Effector memory CD8-positive, alpha-beta T cell (primary cell): ENCODE measurements at regions not wholly inside any gene's neighbourhood (a gene's known extent, or its start where the extent isn't known, plus 50 kb on each side); places are given as distances from the start of the nearest gene placed in this dataset.

ENCODE experiments used
- ATAC-seq: fragments of 150-1000 bp; cut with Tn5 transposase; replicated peaks from 2 replicates; pipeline ENCODE4 v1.10.0; 2021; ENCODE audit warnings: mild to moderate bottlenecking, moderate library complexity
- DNase-seq, 3 experiments: peaks; one replicate each; pipeline ENCODE4 v3.0.0; 2021
- H3K27ac Mint-ChIP-seq, 2 donors: one replicate each; pipeline ENCODE4 v1.8.0; 2022; ENCODE audit warnings: mild to moderate bottlenecking in 2 of 2, mixed read lengths in 2 of 2, moderate library complexity in 2 of 2
- H3K27me3 Mint-ChIP-seq, 2 donors: one replicate each; pipeline ENCODE4 v1.8.0; 2022; ENCODE audit warnings: mixed read lengths in 2 of 2
- H3K36me3 Mint-ChIP-seq: one replicate; pipeline ENCODE4 v1.8.0; 2022; ENCODE audit warnings: mild to moderate bottlenecking, moderate library complexity, mixed read lengths; ENCODE audit not compliant: insufficient read depth
- H3K4me1 Mint-ChIP-seq, 2 donors: one replicate each; pipeline ENCODE4 v1.8.0; 2022; ENCODE audit warnings: low read depth in 2 of 2, mixed read lengths in 2 of 2
- H3K4me3 Mint-ChIP-seq, 2 donors: one replicate each; pipeline ENCODE4 v1.8.0; 2022; ENCODE audit warnings: mild to moderate bottlenecking in 2 of 2, mixed read lengths in 2 of 2, moderate library complexity in 2 of 2
- H3K9me3 Mint-ChIP-seq, 2 donors: one replicate each; pipeline ENCODE4 v1.8.0; 2022; ENCODE audit warnings: mixed read lengths in 2 of 2

DNA sequence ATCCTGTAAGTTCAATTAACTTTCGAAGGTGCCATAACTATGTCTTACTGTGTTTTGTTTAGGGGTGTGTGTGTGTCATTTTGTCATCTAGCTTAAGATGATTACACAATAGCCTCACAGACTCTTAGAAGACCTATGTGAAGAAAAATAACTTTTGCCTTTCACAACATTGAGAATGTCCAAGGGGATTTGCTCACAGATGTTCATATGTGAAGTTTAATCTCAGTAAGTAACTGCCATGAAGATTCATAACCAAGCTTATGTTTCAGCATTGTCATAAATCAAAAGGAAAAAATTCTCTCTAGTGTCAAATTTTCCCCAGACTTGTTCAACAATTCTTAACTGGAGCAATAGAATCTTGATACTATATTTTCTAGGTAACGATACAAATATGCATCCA, 226.1 kb upstream of the PRKD1 start:
- Mint-ChIP-seq H3K4me3 (no peak overlapping the region), H3K36me3 (no peaks in the 10 kb centered on the region)

DNA sequence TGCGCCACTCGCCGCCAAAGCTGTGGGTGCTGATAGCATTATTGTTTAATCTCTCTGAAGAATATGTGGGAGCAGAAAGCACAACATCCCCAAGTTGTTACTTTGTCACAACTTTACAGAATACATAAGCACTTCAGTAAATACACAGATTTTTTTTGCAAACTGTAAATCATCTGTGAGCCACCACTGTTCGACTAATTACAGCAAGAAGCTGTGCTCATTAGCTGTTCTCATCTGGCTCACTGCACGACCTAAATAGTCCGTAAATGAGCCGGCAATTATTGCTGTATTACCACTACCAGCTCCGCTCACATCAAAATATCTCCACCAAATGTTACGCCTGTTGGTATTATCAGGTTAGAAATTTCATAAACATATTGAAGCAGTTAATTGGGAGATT, 228.9 kb upstream of the PRKD1 start:
- ATAC-seq (no peak), DNase-seq (no peak)
- Mint-ChIP-seq H3K4me1 (no peaks in the 10 kb centered on the region), H3K27me3 (no peaks in the 10 kb centered on the region), H3K9me3 (no peaks in the 10 kb centered on the region), H3K36me3 (no peaks in the 10 kb centered on the region), H3K4me3 (no peak overlapping the region), H3K27ac (no peak overlapping the region)

More for the DNA sequence above, 226.1 kb upstream of the PRKD1 start:
- ATAC-seq, result no peak
- Mint-ChIP-seq H3K27me3 (no peaks in the 10 kb centered on the region), H3K4me1 (no peaks in the 10 kb centered on the region), H3K9me3 (no peaks in the 10 kb centered on the region), H3K27ac (no peak overlapping the region)
- DNase-seq, result no peak

DNA sequence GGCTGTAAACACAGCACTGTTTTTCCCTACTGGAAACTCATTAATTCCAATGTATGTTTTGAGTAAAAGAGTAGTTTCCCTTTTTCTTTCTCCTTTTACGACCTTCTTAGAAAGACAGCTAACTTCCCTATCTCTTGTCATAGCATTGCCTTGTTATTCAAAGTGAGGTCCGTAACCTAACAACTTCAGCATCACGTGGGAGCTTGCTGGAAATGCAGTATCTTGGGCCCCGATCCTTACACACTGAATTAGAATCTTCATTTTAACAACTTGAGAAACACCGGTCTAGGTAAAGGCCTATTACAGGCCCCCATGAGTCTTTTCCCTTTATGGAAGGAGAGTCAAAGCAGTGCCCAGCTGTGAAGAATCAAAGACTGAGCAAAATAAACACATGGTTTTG, 230.7 kb upstream of the PRKD1 start:
- DNase-seq (no peak), ATAC-seq (no peak)
- Mint-ChIP-seq H3K4me1 (no peaks in the 10 kb centered on the region), H3K27me3 (no peaks in the 10 kb centered on the region), H3K4me3 (no peak overlapping the region), H3K27ac (no peak overlapping the region), H3K36me3 (no peaks in the 10 kb centered on the region), H3K9me3 (peaks cover under 1 to 4% of the 10 kb centered on the region in 2 donors)

DNA sequence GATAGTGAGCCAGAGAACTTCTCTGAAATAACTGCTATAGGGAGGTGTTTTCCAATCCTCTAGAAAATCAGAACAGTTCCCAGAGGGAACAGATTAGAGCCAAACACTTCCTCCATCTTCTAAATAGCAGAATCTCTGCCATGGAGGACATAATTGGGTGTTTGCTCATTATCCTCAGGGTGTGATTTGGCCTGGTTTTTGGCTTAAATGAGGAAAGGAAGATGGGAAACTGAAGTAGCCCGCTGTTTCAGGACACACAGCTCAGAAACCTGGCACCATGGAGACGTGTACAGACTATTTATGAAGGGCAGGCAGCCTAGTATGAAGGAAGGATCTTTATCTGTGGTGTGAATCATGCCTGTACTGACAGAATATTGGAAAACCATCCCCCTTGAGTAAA, 231.7 kb upstream of the PRKD1 start:
- ATAC-seq (no peak), DNase-seq (no peak)
- Mint-ChIP-seq H3K36me3 (no peaks in the 10 kb centered on the region), H3K27ac (no peak overlapping the region), H3K9me3 (peaks cover 2 to 8% of the 10 kb centered on the region in 2 donors), H3K27me3 (no peaks in the 10 kb centered on the region), H3K4me3 (no peak overlapping the region), H3K4me1 (no peaks in the 10 kb centered on the region)

DNA sequence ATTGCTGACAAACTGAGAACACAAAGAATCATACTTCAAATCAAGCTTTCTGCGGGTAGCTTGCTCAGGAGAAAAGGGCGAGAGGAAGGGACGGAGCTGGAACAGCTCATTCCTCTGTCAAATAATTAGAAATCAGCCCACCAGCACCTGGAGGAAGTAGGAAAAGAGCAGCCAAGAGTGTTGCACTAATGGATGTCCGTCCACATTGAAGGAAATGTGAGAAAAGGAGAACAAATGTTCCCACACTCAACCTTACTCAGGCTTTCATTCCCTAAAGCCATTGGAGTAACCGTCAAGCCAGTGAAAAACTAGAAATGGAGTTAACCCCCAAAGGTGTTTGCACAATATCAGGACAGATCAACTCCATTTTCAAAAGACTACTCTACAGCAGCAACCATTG, 233.0 kb upstream of the PRKD1 start:
- Mint-ChIP-seq H3K9me3 (peaks cover 3 to 8% of the 10 kb centered on the region in 2 donors), H3K27me3 (no peaks in the 10 kb centered on the region), H3K4me1 (no peaks in the 10 kb centered on the region), H3K4me3 (no peak overlapping the region), H3K27ac (no peak overlapping the region), H3K36me3 (no peaks in the 10 kb centered on the region)
- ATAC-seq (no peak), DNase-seq (no peak)

DNA sequence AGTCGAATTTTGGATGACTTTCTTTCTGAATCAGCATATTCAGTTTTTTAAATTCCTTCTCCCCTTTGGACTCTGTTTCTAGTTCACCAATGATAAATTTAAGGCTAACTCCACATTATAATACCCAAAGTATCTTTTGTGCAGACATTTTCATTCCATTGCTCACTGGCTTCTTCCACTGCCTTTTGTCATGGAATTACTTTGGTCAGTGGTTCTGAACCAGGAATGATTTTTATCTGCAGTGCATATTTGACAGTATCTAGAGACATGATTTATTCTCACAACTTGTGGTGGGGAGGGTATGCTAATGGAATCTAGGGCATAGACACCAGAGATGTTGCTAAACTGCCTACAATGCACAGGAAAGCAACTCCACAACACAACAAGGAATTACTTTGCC, 234.4 kb upstream of the PRKD1 start:
- Mint-ChIP-seq H3K27ac (no peak overlapping the region), H3K27me3 (no peaks in the 10 kb centered on the region), H3K4me1 (no peaks in the 10 kb centered on the region), H3K4me3 (no peak overlapping the region), H3K36me3 (no peaks in the 10 kb centered on the region), H3K9me3 (peaks cover 3 to 8% of the 10 kb centered on the region in 2 donors)
- no peak for DNase-seq
- no peak for ATAC-seq

DNA sequence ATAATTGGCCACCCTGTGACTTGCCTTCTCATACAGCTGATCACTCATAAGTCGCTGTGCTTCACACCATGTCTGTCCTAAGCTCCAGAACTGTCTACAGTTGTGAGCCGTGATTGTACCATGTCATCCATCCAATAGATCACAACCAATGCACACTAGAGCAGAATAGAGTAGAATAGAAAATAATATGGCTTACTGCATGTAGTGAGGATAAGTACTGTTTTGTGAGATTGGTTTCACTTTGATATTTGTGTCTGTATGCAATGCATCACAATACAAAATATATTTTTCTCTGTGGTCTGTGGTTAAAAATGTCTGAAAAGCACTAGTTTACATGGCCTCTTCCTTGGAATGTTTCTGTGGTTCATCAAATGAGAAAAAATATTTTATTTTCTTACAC, 237.6 kb upstream of the PRKD1 start:
- no peak overlapping the region for H3K4me3 Mint-ChIP-seq
- no peak for DNase-seq
- no peak for ATAC-seq
- no peaks in the 10 kb centered on the region for H3K4me1 Mint-ChIP-seq
- H3K27me3 Mint-ChIP-seq, result no peaks in the 10 kb centered on the region
- no peaks in the 10 kb centered on the region for H3K36me3 Mint-ChIP-seq
- peaks cover 11 to 27% of the 10 kb centered on the region in 2 donors for H3K9me3 Mint-ChIP-seq
- no peak overlapping the region for H3K27ac Mint-ChIP-seq

DNA sequence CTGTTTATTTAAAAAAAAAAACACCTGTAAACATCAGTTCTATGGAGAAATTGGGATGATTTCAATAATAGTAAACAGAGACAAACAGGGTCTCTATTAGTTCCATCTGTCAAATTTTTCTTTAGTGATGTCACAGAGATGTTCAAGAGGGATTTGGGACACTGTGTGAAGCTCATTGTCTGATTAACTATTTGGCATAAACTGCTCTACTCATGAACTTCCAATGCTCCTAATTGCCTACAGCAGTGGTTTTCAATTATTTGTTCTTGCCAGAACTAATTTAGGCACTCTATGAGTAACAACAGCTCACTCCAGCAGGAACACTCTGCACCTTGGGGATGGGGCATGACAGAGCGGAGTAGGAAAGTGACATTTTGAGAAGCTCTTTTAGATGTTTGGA, 250.1 kb upstream of the PRKD1 start:
- no peak overlapping the region for H3K4me3 Mint-ChIP-seq
- DNase-seq, result no peak
- H3K27ac Mint-ChIP-seq, result no peak overlapping the region
- H3K9me3 Mint-ChIP-seq, result peaks cover 8 to 23% of the 10 kb centered on the region in 2 donors
- ATAC-seq, result no peak
- no peaks in the 10 kb centered on the region for H3K4me1 Mint-ChIP-seq
- H3K36me3 Mint-ChIP-seq, result no peaks in the 10 kb centered on the region
- H3K27me3 Mint-ChIP-seq, result no peaks in the 10 kb centered on the region

DNA sequence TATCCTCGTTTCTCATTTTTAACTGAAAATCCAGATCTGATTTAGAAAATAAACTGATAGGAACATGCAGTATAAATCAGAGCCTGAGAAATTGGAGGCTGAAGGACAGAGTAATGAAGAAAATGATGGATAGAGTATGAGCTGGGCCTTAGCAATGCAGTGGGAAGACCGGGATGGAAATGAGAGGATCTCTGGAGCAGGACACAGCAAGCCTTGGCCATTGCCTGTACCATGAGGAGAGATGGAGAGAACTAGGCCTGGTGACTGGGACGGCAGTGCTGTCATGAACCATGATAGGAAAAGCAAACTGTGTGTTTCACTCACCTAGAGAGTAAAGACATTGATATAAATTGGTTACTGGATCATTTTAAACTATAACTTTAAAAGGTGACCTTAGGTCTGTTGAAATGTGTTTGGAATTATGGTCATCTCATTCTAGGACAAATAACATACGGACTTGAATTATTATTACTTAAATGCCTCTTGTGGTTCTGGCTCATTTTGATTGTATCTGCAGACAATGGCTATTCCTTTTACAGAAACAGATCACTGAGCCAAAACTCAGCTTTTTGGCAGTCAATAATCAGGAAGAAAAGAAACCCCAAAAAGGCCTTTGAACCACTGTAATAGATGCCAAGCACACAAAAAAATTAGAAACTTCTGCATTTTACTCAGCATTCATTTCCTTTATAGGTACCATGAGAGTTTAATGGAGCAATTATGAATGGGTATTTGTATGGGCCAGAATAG, 251.9 kb upstream of the PRKD1 start:
- ATAC-seq (no peak), DNase-seq (no peak)
- Mint-ChIP-seq H3K27me3 (no peaks in the 10 kb centered on the region), H3K4me3 (no peak overlapping the region), H3K27ac (no peak overlapping the region), H3K4me1 (no peaks in the 10 kb centered on the region), H3K9me3 (peaks cover 8 to 23% of the 10 kb centered on the region in 2 donors), H3K36me3 (no peaks in the 10 kb centered on the region)

DNA sequence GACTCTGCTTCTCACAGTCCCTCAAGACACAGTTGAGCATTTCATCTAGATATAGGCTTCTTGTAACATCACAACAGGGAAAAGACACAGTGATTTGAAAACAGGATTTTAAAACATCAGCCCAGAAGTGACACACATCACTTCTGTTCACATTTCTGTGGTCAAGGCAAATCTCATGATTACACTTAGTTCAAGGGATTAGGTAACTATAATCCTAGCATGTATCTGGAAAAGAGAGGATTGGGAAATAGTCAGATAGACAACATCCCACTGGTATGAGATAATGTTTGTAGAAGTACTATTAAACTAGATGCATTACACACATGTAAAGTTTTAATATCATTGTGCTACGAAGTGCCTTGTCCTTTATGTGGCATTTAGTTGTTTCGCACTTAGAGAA, 252.6 kb upstream of the PRKD1 start:
- Mint-ChIP-seq H3K36me3 (no peaks in the 10 kb centered on the region), H3K9me3 (peaks cover 8 to 23% of the 10 kb centered on the region in 2 donors), H3K4me1 (no peaks in the 10 kb centered on the region), H3K27me3 (no peaks in the 10 kb centered on the region), H3K27ac (no peak overlapping the region), H3K4me3 (no peak overlapping the region)
- DNase-seq, result no peak
- ATAC-seq, result no peak

DNA sequence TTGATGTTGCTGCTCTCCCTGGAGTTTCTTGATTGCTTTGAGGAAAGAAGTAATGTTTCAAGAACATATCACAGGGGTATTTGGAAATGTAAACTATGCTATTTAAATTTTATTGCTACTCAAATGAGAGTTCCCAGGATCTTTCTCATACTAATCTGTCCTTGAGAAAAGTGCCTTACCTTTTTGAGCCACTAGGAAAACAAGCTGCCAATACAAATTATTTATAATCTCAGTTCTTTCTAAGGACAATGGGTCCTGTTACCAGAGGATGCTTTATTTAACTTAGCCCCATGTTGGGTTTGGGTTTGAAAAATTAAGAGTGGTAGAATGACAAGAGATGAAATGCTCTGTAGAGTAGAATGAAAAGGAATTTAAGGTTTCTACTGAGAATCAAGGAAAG, 258.2 kb upstream of the PRKD1 start:
- no peak overlapping the region for H3K4me3 Mint-ChIP-seq
- ATAC-seq (no peak), DNase-seq (no peak)
- no peaks in the 10 kb centered on the region for H3K36me3 Mint-ChIP-seq
- H3K9me3 Mint-ChIP-seq, result peaks cover 4 to 16% of the 10 kb centered on the region in 2 donors
- H3K27me3 Mint-ChIP-seq, result no peaks in the 10 kb centered on the region
- no peak overlapping the region for H3K27ac Mint-ChIP-seq
- no peaks in the 10 kb centered on the region for H3K4me1 Mint-ChIP-seq

DNA sequence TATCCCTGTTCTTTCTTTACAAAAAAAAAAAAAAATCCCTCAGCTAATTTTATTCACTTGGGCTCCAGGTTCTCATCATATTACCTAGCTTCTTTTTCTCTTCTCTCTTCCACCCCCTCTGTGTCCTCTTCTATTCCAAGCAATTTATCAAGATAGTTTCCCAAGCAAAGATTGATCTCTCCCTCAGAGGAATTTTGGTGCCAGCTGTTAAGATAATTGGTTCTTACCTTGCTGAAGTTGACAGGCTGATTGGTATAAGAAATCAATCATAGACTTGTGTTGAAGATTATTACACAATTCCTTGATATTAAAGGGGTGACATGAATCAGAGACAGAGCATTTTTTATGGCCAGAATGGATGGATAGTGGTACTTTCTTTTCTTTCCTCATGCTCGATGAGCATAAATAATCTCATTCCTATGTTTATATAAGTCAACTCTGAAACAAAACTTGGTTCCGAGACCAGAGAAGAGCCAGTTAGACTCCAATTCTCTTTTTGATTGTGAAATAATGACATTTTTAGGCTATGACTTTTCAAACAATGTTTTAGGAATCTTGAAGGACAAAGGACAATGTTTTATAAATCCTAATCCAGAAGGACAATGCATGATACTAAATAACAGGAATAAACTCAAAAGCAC, 264.1 kb upstream of the PRKD1 start:
- Mint-ChIP-seq H3K36me3 (peaks cover 3% of the 10 kb centered on the region), H3K4me3 (no peak overlapping the region), H3K4me1 (no peaks in the 10 kb centered on the region), H3K27ac (no peak overlapping the region), H3K27me3 (no peaks in the 10 kb centered on the region), H3K9me3 (peaks cover 5 to 16% of the 10 kb centered on the region in 2 donors)
- DNase-seq (no peak), ATAC-seq (no peak)

DNA sequence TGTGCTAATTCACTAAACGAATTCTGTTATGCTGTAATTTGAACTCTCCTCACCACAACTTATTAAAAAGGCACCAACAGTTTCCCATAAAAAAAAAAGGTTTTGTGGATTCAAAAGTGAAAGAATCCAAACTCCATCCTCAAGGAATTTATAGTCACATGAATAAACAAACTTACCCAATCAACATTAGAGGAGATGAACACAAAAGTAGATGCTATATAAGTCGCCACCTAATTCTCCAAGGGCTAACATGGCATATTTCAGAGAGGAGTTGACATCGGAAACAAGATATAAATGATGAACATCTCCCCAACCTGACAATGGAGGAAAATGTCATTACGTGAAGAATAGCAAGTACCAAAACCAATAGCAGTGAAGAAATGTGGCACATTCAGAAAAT, 265.5 kb upstream of the PRKD1 start:
- no peak for ATAC-seq
- no peak for DNase-seq
- Mint-ChIP-seq H3K27ac (no peak overlapping the region), H3K9me3 (peaks cover 5 to 16% of the 10 kb centered on the region in 2 donors), H3K27me3 (no peaks in the 10 kb centered on the region), H3K4me3 (no peak overlapping the region), H3K36me3 (peaks cover 3% of the 10 kb centered on the region), H3K4me1 (no peaks in the 10 kb centered on the region)

DNA sequence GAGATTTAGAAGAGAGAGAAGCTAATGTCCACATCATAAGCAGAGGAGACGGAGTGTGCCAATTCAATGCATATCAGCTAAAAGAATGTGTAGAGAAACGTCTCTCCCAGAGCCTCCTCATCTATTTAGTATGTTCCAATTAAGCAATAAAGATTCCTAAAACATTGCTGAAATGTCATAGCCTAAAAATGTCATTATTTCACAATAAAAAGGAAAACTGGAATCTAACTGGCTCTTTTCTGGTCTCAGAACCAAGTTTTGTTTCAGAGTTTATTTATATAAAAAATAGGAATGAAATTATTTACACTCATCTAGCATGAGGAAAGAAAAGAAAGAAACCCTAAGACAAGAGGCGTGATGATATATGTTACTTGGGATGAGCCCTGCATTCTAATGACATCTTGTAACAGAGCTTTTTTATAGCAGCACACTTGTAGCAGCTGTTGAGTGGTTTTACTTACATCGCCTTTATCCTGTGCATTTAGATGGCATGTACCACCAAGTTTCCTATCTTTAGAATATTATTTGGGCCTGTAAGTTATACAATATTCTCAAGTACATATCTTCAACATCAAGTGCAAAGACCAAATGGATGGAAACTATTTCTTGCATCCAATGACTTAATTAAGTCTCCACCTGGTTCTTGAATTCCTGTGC, 266.3 kb upstream of the PRKD1 start:
- H3K36me3 Mint-ChIP-seq, result peaks cover 3% of the 10 kb centered on the region
- no peak for DNase-seq
- no peak overlapping the region for H3K27ac Mint-ChIP-seq
- no peak for ATAC-seq
- no peak overlapping the region for H3K4me3 Mint-ChIP-seq
- H3K4me1 Mint-ChIP-seq, result no peaks in the 10 kb centered on the region
- H3K27me3 Mint-ChIP-seq, result no peaks in the 10 kb centered on the region
- peaks cover 5 to 16% of the 10 kb centered on the region in 2 donors for H3K9me3 Mint-ChIP-seq
